GM18502 (cell line): ENCODE measurements at regions not wholly inside any gene's neighbourhood (a gene's known extent, or its start where the extent isn't known, plus 50 kb on each side); places are given as distances from the start of the nearest gene placed in this dataset.

Experiments used
- ATAC-seq: cut with Tn5 transposase; IDR thresholded peaks from one replicate; pipeline ENCODE4 v1.9.1; 2021; ENCODE audit warnings: mild to moderate bottlenecking; ENCODE audit not compliant: unreplicated experiment, poor library complexity

DNA sequence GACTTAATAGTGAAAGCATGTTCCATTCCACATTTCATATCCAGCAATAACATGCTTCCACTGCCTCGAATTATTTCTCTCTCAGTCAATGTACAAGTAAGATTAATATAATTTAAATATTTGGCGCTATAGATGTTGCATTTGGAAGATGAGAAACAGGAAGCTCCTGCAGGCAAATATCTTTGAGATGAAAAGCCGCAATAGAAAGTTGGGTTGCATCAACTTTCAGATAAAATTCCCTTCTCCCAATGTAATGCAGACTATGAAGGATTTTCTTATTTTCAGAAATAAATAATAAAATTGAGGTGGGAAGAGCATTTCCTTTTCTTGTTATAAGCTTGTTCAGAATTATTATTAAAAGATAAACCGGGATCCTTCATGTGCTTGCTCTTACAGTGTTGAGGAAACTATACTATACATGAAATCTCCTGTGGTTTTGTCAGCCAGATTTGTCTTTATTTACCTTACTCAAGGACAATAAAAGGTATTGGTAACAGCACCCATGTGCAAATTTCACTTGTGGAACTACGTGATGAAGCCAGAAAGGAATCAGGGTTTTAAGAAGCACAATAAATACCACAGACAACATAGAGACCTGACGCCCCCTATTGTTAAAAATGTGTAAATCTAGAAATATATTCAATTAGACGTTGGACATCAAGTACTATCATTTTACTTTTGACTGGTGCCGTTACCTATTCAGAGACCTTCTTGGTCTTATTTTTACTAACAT lies 307.0 kb downstream of the ARPP21 start:
- ATAC-seq: no peak

DNA sequence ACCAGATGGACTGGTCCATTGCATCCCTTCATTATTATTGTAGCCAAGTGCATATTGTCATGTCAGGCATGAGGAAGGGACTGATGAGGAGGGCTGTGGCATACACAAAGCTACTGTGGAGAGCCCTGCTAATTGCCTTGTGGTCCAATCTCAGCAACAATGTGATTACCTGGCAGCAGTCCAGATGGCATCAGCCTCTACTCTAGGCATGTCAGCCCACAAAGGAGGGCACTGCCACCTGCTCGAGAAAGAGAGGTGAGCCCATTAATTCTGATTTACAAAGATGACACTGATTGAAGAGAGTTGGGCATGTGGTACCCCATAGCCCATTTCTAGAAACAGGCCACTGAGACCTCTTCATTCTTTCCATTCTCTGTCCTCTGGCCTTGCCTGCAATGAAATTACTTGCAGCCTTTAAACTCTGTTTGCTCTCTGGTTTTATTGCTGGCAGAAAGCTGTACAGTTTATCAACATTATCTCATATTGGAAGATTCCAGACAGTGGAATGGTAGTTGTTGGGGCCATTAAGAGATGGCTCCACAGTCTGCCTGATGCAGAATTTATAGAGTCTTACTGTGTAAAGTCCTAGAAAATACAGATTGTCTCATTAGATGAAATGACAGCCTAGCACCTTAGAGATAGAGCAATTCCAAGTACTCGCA lies 307.7 kb downstream of the ARPP21 start:
- no peak for ATAC-seq

DNA sequence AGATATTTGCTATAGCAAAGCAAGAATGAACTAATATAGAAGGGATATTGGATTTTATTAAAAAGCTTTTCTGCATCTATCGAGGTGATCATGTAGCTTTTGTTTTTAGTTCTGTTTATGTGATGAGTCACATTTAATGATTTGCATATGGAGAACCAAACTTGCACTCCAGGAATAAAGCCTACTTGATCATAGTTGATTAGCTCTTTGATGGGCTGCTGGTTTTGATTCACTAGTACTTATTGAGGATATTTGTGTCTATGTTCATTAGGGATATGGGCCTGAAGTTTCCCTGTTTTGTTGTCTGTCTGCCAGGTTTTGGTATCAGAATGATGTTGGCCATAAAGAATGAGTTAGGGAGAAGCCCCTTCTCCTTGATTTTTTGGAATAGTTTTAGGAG lies 310.7 kb downstream of the ARPP21 start:
- no peak for ATAC-seq

DNA sequence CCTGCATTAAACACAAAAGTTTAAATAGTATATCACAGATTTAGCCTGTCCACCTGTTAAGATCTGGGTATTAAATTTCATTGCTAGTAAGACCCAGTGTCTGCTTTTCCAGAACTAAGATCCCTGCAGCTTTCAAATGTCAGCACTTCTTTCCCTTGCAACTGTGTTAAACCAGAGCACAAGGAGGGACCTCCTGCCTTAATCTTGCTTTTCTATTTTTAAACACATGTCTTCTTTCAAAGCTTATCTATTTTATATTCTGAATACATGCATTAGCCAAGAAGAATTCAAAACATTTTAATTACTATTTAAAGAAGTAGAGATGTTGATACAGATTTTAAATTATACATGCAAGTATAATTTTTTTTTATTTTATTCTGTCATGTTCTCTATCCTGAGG lies 315.1 kb downstream of the ARPP21 start:
- ATAC-seq: no peak

- ATAC-seq: no peak
Observed at GRCh38 chr3:35965908-35966307, 326.6 kb downstream of the ARPP21 start.

GRCh38 chr3:35966629-35967464 lies 327.5 kb downstream of the ARPP21 start:
- no peak for ATAC-seq

DNA sequence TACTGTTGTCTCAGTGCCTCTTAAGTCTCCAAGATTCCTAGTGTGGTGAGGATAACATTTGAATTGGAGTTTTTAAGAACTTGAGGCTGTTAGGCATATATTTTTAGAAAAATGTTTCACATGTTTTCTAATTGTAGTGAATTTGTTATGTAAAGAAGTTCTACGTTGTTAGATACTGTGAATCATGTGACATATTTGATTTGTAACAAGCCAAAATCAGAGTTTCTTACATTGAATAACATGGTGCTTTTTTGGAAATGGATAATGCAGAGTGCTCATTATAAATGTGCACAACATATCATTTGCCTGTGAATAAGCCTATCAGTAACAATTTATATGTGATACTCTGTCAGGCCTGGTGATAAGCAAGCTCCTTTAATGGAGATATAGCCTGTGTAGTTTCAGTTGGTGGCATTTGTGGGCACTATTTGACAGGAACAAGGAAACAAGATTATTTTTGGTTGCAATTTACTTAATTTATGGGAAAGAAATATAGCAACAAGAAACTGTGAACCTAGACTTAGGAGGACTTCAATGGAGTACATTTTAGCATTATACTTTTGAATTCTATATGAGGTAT lies 328.8 kb downstream of the ARPP21 start:
- ATAC-seq: no peak

DNA sequence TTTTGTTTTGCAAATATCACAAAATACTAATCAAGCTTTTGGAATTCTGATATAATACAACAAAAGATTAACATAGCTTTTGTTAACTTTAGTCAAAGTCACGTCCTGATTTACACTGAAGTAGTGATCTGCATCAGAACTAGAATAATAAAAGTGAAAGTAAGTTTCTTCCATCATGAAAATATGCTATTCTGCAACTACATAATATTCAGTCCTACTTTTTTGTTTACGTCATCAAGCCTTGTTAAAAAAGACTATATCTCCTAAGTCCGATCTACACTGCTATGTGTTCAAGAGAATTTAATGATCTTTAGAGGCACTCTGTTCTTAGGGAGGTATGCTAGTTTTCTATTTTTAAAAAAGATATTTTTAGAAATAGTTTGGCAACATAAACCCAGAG lies 330.1 kb downstream of the ARPP21 start:
- ATAC-seq: no peak

GRCh38 chr3:35970793-35971192 lies 331.5 kb downstream of the ARPP21 start:
- no peak for ATAC-seq

- ATAC-seq: no peak
Observed at GRCh38 chr3:35971686-35972085, 332.4 kb downstream of the ARPP21 start.

DNA sequence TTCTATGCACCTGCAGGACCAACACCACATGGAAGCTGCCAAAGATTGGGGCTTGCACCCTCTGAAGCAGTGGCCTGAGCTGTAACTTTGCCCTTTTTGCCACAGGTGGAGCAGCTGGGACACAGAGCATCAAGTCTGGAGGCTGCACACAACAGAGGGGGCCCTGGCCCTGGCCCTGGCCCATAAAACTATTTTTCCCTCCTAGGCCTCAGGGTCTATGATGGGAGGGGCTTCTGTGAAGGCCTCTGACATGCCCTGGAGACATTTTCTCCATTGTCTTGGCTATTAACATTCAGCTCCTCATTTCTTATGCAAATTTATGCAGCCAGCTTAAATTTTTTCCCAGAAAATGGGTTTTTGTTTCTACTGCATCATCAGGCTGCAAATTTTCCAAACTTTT lies 335.5 kb downstream of the ARPP21 start:
- ATAC-seq: no peak

GRCh38 chr3:35986161-35986560 lies 346.8 kb downstream of the ARPP21 start:
- no peak for ATAC-seq

- no peak for ATAC-seq
Observed at GRCh38 chr3:35987386-35987785, 348.1 kb downstream of the ARPP21 start.

- ATAC-seq: no peak
Observed at GRCh38 chr3:35992041-35992440, 352.7 kb downstream of the ARPP21 start.

GRCh38 chr3:36011791-36012190 lies 368.5 kb upstream of the STAC start:
- no peak for ATAC-seq

GRCh38 chr3:36013425-36013824 lies 366.9 kb upstream of the STAC start:
- no peak for ATAC-seq

- ATAC-seq: no peak
Observed at GRCh38 chr3:36025232-36025631, 355.1 kb upstream of the STAC start.

GRCh38 chr3:36032180-36033047 lies 347.9 kb upstream of the STAC start:
- no peak for ATAC-seq

GRCh38 chr3:36058404-36059030 lies 321.8 kb upstream of the STAC start:
- ATAC-seq: no peak

DNA sequence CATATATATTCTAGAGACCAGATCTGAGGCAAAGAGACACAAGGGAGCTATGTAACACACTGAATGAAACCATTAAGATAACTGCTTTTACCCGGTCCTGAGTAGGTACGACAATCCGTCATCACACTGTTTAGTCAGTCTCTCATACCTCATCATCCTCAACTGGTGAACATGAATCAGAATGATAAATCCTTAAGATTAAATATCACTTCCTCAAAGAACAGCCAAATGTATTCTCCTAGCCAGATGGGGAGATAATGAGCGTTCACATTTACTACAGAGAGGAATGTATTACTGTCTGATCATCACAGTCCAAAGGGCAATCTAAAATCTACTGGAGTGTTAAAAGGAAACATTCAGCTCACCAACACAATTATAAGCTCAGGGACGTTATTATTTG lies 319.4 kb upstream of the STAC start:
- ATAC-seq: no peak
